Kidney glomerular epithelial cell (primary cell): ENCODE measurements at regions not wholly inside any gene's neighbourhood (a gene's known extent, or its start where the extent isn't known, plus 50 kb on each side); places are given as distances from the start of the nearest gene placed in this dataset.

Experiments used
- DNase-seq: peaks from one replicate; lab custom pipeline; 2025; lab: John Stamatoyannopoulos, UW

GRCh38 chr2:120881981-120882788 is 146.5 kb downstream of the GLI2 start:
- DNase-seq = no peak

GRCh38 chr2:120883607-120884440 is 148.2 kb downstream of the GLI2 start:
- DNase-seq = no peak

- DNase-seq = no peak
Measured at GRCh38 chr2:120884472-120885290, 149.0 kb downstream of the GLI2 start.

GRCh38 chr2:120885321-120885720 is 149.7 kb downstream of the GLI2 start:
- DNase-seq = no peak

GRCh38 chr2:120885749-120886148 is 150.1 kb downstream of the GLI2 start:
- DNase-seq = no peak

GRCh38 chr2:120886534-120887319 is 151.1 kb downstream of the GLI2 start:
- no peak for DNase-seq

GRCh38 chr2:120887320-120887697 is 151.6 kb downstream of the GLI2 start:
- DNase-seq = no peak

GRCh38 chr2:120887741-120888231 is 152.1 kb downstream of the GLI2 start:
- no peak for DNase-seq

- no peak for DNase-seq
Measured at GRCh38 chr2:120888851-120889250, 153.2 kb downstream of the GLI2 start.

- DNase-seq = no peak
Measured at GRCh38 chr2:120889936-120890335, 154.3 kb downstream of the GLI2 start.

- no peak for DNase-seq
Measured at GRCh38 chr2:120890566-120891360, 155.1 kb downstream of the GLI2 start.

- DNase-seq = no peak
Measured at GRCh38 chr2:120892271-120892966, 156.8 kb downstream of the GLI2 start.

GRCh38 chr2:120892967-120893667 is 157.4 kb downstream of the GLI2 start:
- no peak for DNase-seq

GRCh38 chr2:120893811-120894584 is 158.3 kb downstream of the GLI2 start:
- DNase-seq = no peak

- no peak for DNase-seq
Measured at GRCh38 chr2:120894966-120895365, 159.3 kb downstream of the GLI2 start.

- DNase-seq = no peak
Measured at GRCh38 chr2:120896126-120896525, 160.5 kb downstream of the GLI2 start.

GRCh38 chr2:120896901-120897300 is 161.2 kb downstream of the GLI2 start:
- DNase-seq = no peak

- DNase-seq = no peak
Measured at GRCh38 chr2:120897399-120897798, 161.7 kb downstream of the GLI2 start.
